HFFc6 (cell line): ENCODE measurements at regions not wholly inside any gene's neighbourhood (a gene's known extent, or its start where the extent isn't known, plus 50 kb on each side); places are given as distances from the start of the nearest gene placed in this dataset.

Experiments
- DNase-seq: peaks from one replicate; pipeline ENCODE4 v3.0.0-alpha.2; 2018
- H3K27ac Mint-ChIP-seq: 2 replicates; pipeline ENCODE4 v1.8.0; 2020; ENCODE audit warnings: mild to moderate bottlenecking, mixed read lengths
- H3K27me3 Mint-ChIP-seq: 2 replicates; pipeline ENCODE4 v1.8.0; 2021; ENCODE audit warnings: mild to moderate bottlenecking, moderate library complexity, mixed read lengths; ENCODE audit not compliant: insufficient read depth
- H3K36me3 Mint-ChIP-seq: 2 replicates; pipeline ENCODE4 v1.8.0; 2021; ENCODE audit warnings: low read depth, mixed read lengths
- H3K4me1 Mint-ChIP-seq: 2 replicates; pipeline ENCODE4 v1.8.0; 2020; ENCODE audit warnings: low read depth, mixed read lengths
- H3K4me3 Mint-ChIP-seq: 2 replicates; pipeline ENCODE4 v1.8.0; 2020; ENCODE audit warnings: mild to moderate bottlenecking, moderate library complexity, mixed read lengths
- H3K9me3 Mint-ChIP-seq: 2 replicates; pipeline ENCODE4 v1.8.0; 2020; ENCODE audit warnings: mild to moderate bottlenecking, mixed read lengths
- CTCF ChIP-seq: fragments of 200-600 bp; sonication (generic); IDR thresholded peaks from 2 replicates; pipeline ENCODE4 v1.5.0; 2021; ENCODE audit warnings: antibody characterized with exemption, mild to moderate bottlenecking

DNA sequence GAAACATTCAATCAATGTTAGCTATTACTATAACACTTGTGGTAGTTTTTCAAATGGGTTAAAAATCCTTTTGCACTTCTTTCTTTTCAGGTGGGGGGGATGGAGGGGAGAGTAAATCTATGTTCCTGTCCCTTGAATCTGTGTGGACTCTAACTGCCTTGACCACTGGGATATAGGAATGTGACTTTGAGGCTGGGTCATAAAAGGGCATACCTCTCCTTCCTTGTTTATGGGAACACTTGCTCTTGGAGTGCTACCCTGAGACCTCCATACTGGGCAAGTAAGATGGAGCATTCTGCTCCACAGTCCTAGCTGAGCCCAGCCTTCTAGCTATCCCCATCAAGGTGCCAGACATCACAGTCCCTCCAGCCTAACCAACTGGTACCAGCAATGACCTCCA lies 89.3 kb upstream of the SIM2 start:
- H3K4me1 Mint-ChIP-seq, result no peaks in the 10 kb centered on the region; the same call in 1 of the 2 replicates
- no peaks in the 10 kb centered on the region for H3K9me3 Mint-ChIP-seq
- no peak for TF ChIP-seq CTCF
- H3K27me3 Mint-ChIP-seq, result peaks cover 62% of the 10 kb centered on the region
- H3K36me3 Mint-ChIP-seq, result no peaks in the 10 kb centered on the region; the same call in 1 of the 2 replicates
- no peak for DNase-seq
- H3K27ac Mint-ChIP-seq, result no peak overlapping the region
- no peak overlapping the region for H3K4me3 Mint-ChIP-seq

DNA sequence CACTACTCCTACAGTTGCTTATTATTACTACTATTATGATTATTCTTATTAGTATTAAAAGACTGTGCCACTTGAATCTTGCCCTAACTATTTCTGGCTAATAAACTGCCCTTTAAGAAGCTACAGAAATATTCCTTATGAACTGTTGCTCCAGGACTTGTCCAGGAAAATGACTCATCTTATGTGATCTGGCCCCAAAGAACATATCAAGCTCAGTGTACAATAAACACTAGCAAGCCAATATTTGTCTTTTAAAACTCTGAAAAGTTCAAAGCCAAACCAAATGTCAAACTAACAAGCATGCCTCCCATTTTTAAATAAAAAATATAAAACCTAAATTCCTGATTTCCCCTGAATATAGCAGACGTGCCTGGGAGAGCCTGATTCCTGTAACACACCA lies 88.7 kb upstream of the SIM2 start:
- peaks cover 62% of the 10 kb centered on the region for H3K27me3 Mint-ChIP-seq
- H3K9me3 Mint-ChIP-seq, result no peaks in the 10 kb centered on the region
- DNase-seq, result no peak
- no peaks in the 10 kb centered on the region; the same call in 1 of the 2 replicates for H3K36me3 Mint-ChIP-seq
- H3K4me3 Mint-ChIP-seq, result no peak overlapping the region
- no peak overlapping the region for H3K27ac Mint-ChIP-seq
- no peak for TF ChIP-seq CTCF
- no peaks in the 10 kb centered on the region; the same call in 1 of the 2 replicates for H3K4me1 Mint-ChIP-seq

DNA sequence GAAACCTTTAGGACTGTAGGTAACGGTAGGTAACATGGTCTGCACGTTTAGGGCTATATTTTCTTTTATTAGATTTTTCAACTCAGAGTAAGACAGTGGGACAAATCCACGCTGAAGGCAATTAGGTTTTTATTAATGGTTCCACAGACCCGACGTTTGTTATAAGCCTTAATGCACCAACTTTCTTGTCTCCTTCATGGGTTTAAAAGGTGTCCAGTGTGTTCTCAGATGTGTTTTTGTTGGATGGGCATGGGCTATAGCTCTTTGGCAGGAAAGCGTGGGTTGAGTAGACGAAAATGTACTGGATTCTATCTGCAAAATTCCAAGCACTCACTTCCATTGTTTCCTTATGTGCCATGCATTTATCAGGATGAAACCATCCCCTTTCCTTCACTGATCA lies 88.0 kb upstream of the SIM2 start:
- Mint-ChIP-seq H3K36me3 (no peaks in the 10 kb centered on the region; the same call in 1 of the 2 replicates), H3K27ac (no peak overlapping the region), H3K9me3 (no peaks in the 10 kb centered on the region), H3K4me1 (no peaks in the 10 kb centered on the region; the same call in 1 of the 2 replicates), H3K4me3 (no peak overlapping the region), H3K27me3 (peaks cover 66% of the 10 kb centered on the region)
- DNase-seq, result no peak
- no peak for TF ChIP-seq CTCF

DNA sequence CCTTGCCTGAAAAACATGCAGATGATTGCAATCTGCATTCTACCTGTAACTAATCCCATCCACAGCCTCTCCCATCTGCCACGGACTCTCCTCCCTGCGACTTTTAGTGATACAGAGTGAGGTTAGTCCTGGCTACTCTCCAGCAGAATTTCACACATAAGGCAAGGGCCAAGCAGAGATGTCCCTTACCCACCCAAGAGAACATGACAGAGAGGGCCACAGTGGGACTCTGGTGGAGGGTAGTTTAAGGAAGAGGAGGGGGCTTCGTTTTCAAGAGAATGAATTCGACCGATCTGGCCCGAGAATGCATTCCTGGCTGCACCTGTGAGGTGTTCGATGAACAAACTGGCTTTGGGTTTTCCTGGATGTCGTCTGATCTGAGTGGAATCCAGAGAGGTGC lies 87.5 kb upstream of the SIM2 start:
- DNase-seq, result no peak
- no peak for TF ChIP-seq CTCF
- H3K36me3 Mint-ChIP-seq, result no peaks in the 10 kb centered on the region; the same call in 1 of the 2 replicates
- H3K4me1 Mint-ChIP-seq, result no peaks in the 10 kb centered on the region; the same call in 1 of the 2 replicates
- no peak overlapping the region for H3K27ac Mint-ChIP-seq
- no peaks in the 10 kb centered on the region for H3K9me3 Mint-ChIP-seq
- peaks cover 66% of the 10 kb centered on the region for H3K27me3 Mint-ChIP-seq
- no peak overlapping the region for H3K4me3 Mint-ChIP-seq

DNA sequence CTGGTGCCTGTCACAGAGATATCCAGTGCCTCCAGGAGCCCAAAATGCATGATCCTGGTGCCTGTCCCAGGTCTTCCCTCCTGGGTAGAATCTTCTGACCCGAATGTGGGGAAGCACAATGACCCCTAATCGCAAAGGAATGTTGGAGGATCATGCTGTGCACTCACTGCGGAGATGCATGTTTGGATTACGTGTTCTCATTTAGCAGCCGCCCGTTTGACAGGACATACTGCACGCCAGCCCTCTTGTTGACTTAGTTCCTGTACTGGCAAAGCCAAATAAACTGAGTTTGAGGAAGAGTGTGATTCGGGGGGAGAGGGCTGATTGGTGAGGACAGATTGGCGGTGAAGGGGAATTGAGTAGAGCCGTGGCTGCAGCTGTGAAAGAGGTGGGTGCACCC lies 85.9 kb upstream of the SIM2 start:
- Mint-ChIP-seq H3K27me3 (peaks cover 66% of the 10 kb centered on the region), H3K27ac (no peak overlapping the region), H3K9me3 (peaks cover 5% of the 10 kb centered on the region; the same call in 1 of the 2 replicates), H3K4me1 (no peaks in the 10 kb centered on the region; the same call in 1 of the 2 replicates), H3K4me3 (no peak overlapping the region), H3K36me3 (peaks cover 5% of the 10 kb centered on the region)
- no peak for DNase-seq
- TF ChIP-seq CTCF, result no peak

GRCh38 chr21:36613554-36613953 lies 85.4 kb upstream of the SIM2 start:
- peaks cover 5% of the 10 kb centered on the region for H3K36me3 Mint-ChIP-seq
- H3K27ac Mint-ChIP-seq, result no peak overlapping the region
- no peak overlapping the region for H3K4me3 Mint-ChIP-seq
- no peak for DNase-seq
- H3K9me3 Mint-ChIP-seq, result peaks cover 5% of the 10 kb centered on the region; the same call in 1 of the 2 replicates
- no peak for TF ChIP-seq CTCF
- H3K27me3 Mint-ChIP-seq, result peaks cover 64% of the 10 kb centered on the region
- H3K4me1 Mint-ChIP-seq, result no peaks in the 10 kb centered on the region; the same call in 1 of the 2 replicates
